Stomach (tissue), 8 donors: ENCODE measurements at regions not wholly inside any gene's neighbourhood (a gene's known extent, or its start where the extent isn't known, plus 50 kb on each side); places are given as distances from the start of the nearest gene placed in this dataset.

Source experiments
- DNase-seq, 2 donors: peaks; one replicate each; pipeline versions ENCODE4 v3.0.0 to v3.0.0-alpha.2; 2013 to 2019
- H3K27ac ChIP-seq, 5 donors: fragments of 200-600 bp in 4 of 5; sonication (generic) in 4 of 5; one replicate each; pipeline ENCODE4 v1.5.1; 2013 to 2019; ENCODE audit warnings: mild to moderate bottlenecking in 1 of 5, moderate library complexity in 1 of 5
- H3K27me3 ChIP-seq, 3 donors: fragments of 200-600 bp; sonication (generic); one replicate each; pipeline ENCODE4 v1.5.1; 2017 to 2019; ENCODE audit warnings: mixed run types in 1 of 3
- H3K36me3 ChIP-seq, 4 donors: fragments of 200-600 bp; sonication (generic); 1 replicate in 3 of 4; 2 replicates in 1 of 4; pipeline ENCODE4 v1.5.1; 2016 to 2019
- H3K4me1 ChIP-seq, 4 donors: fragments of 200-600 bp; sonication (generic); one replicate each; pipeline ENCODE4 v1.5.1; 2016 to 2019
- H3K4me3 ChIP-seq, 4 donors: fragments of 200-600 bp; sonication (generic) in 3 of 4; one replicate each; pipeline ENCODE4 v1.5.1; 2016 to 2019; ENCODE audit warnings: mild to moderate bottlenecking in 1 of 4
- H3K9me3 ChIP-seq, 4 donors: fragments of 200-600 bp; sonication (generic); one replicate each; pipeline ENCODE4 v1.5.1; 2016 to 2019
- EP300 ChIP-seq: sonication (generic); formaldehyde crosslinking; IDR thresholded peaks from one replicate; pipeline ENCODE4 v1.6.1; 2017; ENCODE audit warnings: antibody characterized with exemption
- POLR2A ChIP-seq, 4 donors: fragments of 450-650 bp; IDR thresholded peaks; one replicate each; pipeline ENCODE4 v1.6.1; 2016; ENCODE audit warnings: antibody characterized with exemption in 4 of 4, control low read depth in 2 of 4, mild to moderate bottlenecking in 1 of 4, moderate library complexity in 1 of 4
- POLR2AphosphoS5 ChIP-seq, 3 donors: sonication (generic); formaldehyde crosslinking; IDR thresholded peaks; one replicate each; pipeline ENCODE4 v1.6.1; 2016; ENCODE audit warnings: antibody characterized with exemption in 3 of 3
- WGBS, 5 donors: extraction: QIAGEN DNeasy Blood & Tissue Kit in 3 of 5; methylation state at CpG; one replicate each; pipeline versions ENCODE4 v1.1.5 to v1.1.7; 2013 to 2018; 5-methylcytosine and 5-hydroxymethylcytosine counted together
- intact Hi-C: fragments of 100-400 bp; cut with DNase I; formaldehyde crosslinking; loops from one replicate; pipeline ENCODE4 v1.15.1; 2023; ENCODE audit warnings: low total_unique reads
- TF ChIP-seq, protein P1 (sequence below), 7 experiments: fragments of 450-650 bp in 4 of 7; fragments of 200-600 bp in 3 of 7; sonication (generic) in 3 of 7; IDR thresholded peaks; one replicate each; pipeline ENCODE4 v1.5.1; 2016 to 2019; ENCODE audit warnings: antibody characterized with exemption in 7 of 7, control low read depth in 2 of 7, mild to moderate bottlenecking in 1 of 7
- donor health status: healthy with polysubstance abuse.
- donor health status: Bipolar disorder and iron deficiency.
- donor health status: healthy.

DNA sequence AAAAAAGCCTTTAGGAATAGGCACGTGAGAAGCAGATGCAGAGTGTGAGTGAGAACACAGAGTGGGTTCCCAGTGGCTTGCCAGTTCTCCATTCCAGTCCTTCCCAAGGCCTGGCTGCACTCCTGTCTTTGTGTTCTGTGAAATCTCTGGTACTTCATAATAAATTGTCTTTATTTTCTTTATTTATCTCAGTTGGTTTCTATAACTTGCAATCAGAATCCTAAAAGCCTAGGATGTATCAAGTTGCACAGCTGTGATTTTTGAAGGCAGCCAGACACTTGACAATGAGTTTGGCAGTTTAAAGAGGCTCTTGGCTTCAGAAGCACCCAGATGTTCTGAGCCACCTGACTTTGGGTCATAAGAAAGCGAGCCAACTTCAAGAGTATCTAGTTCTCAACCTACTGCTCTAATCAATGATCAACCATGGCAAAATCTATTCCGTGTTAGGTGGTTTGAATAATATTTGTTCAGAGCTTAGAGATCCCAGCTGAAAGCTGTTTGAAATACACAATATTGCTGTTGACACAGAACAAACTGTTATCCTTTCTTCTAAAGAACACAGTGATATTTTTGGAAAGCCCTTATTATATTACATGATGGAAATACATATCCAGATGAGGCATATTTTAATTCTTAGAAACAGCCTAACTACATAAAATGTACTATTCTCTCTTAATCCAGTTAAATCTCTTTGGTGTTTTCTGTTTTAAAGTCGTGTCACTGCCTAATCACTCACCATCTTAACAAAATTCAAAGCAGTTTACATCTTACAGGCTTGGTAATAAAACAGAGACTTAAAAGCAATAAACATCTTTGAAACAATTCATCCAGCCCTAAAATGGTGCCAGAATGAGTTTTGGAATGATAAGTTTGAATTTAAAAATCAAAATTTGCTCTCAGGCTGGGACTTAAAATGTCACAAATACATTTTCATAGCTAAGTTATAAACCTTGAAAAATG, 483.0 kb upstream of the NBEA start:
- no peaks in the 10 kb centered on the region for H3K9me3 ChIP-seq
- WGBS, 5 donors: 35 to 56% (median 51%) methylated on average over 4 of the region's 4 CpGs
- peak overlapping the region in 2 of 5 donors; percentile 14 to 30 for H3K27ac ChIP-seq
- no peaks in the 10 kb centered on the region for H3K36me3 ChIP-seq
- DNase-seq: peak in 1 of 2 donors; percentile 68
- no peak overlapping the region for H3K4me3 ChIP-seq
- TF ChIP-seq EP300 (no peak), POLR2AphosphoS5 (IDR thresholded peaks at IDR 0.05) (no peak), POLR2A (IDR thresholded peaks at IDR 0.05) (no peak)
- TF ChIP-seq, protein P1, sequence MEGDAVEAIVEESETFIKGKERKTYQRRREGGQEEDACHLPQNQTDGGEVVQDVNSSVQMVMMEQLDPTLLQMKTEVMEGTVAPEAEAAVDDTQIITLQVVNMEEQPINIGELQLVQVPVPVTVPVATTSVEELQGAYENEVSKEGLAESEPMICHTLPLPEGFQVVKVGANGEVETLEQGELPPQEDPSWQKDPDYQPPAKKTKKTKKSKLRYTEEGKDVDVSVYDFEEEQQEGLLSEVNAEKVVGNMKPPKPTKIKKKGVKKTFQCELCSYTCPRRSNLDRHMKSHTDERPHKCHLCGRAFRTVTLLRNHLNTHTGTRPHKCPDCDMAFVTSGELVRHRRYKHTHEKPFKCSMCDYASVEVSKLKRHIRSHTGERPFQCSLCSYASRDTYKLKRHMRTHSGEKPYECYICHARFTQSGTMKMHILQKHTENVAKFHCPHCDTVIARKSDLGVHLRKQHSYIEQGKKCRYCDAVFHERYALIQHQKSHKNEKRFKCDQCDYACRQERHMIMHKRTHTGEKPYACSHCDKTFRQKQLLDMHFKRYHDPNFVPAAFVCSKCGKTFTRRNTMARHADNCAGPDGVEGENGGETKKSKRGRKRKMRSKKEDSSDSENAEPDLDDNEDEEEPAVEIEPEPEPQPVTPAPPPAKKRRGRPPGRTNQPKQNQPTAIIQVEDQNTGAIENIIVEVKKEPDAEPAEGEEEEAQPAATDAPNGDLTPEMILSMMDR (IDR thresholded peaks at IDR 0.05): no peak
- peaks cover 4 to 21% (median 12%) of the 10 kb centered on the region in 4 donors for H3K4me1 ChIP-seq
- intact Hi-C loops: no loop called here
- no peaks in the 10 kb centered on the region for H3K27me3 ChIP-seq

DNA sequence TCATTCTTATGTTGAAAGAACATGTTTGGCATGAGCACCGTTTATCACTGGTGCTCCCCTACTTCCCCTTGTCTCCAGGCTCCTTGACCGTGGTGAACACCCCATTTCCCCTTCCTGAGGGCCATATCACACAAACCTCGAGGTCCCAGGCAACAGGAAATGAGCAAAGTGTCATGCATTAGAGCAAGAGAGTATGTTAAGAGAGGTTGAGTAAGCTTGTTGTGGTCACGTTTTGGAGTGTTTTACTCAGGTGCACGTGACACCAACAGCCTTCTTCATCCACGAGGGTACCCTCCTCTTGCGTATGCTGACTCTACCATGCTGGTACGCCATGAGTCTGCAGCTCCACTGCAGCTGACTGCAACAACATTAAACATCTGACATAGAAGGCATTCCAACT, 482.2 kb upstream of the NBEA start:
- TF ChIP-seq, protein P1 (IDR thresholded peaks at IDR 0.05): no peak
- DNase-seq: peak in 1 of 2 donors; percentile 28
- Histone ChIP-seq H3K36me3 (no peaks in the 10 kb centered on the region), H3K4me3 (no peak overlapping the region), H3K27me3 (no peaks in the 10 kb centered on the region), H3K27ac (peak overlapping the region in 1 of 5 donors; percentile 12), H3K4me1 (peaks cover 4 to 25% (median 13%) of the 10 kb centered on the region in 4 donors), H3K9me3 (no peaks in the 10 kb centered on the region)
- intact Hi-C loops: loop anchor here (10.0 kb wide), 1 partner anchor 85 kb away; no protein-coding TSS in a partner anchor
- WGBS, 5 donors: 48 to 68% (median 60%) methylated on average over 8 of the region's 8 CpGs

DNA sequence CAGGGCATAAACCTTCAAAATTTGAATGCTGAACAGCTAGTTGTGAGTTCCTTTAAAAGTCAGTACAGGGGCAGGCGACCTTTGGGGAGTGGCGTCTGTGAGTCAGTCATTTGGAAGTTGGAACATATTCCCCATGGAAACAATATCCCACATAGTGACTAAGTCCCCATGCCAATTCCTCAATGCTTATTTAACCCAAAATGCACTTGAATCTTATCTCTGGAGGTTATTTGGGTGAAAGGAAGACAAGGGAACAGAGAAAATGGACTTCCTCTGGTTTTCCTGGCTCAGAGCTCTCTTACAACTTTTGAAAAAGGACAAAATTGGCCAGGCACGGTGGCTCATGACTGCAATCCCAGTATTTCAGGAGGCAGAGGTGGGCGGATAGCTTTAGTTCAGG, 479.2 kb upstream of the NBEA start:
- WGBS, 5 donors: 65 to 69% (median 67%) methylated on average over 4 of the region's 4 CpGs
- intact Hi-C loops: loop anchor here (10.0 kb wide), 1 partner anchor 88 kb away; no protein-coding TSS in a partner anchor

DNA sequence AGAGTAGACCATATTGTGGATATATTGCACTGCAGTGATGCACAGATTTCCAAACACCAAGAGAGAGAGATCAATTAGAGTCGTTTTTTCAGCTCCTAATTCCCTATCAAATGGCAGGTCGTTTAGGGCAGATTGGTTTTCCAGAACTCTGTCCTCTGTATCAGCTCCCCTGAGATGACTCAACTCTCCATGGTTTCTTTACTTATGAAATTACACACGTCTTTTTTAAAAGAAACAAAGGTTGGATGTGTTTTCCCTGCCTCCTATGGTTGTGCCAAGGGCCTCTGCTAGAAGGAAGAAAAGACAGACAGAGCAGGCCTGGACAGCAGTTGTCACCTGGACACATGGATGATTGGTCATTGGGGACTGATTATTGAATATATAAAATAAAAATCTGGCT, 478.1 kb upstream of the NBEA start:
- intact Hi-C loops: loop anchor here (10.0 kb wide), 1 partner anchor 89 kb away; no protein-coding TSS in a partner anchor
- peak overlapping the region in 1 of 5 donors; percentile 2 for H3K27ac ChIP-seq
- no peak for TF ChIP-seq POLR2A (IDR thresholded peaks at IDR 0.05)
- 29 to 47% (median 38%) methylated on average over 3 of the region's 3 CpGs for WGBS, 5 donors
- H3K36me3 ChIP-seq: no peaks in the 10 kb centered on the region
- H3K9me3 ChIP-seq: no peaks in the 10 kb centered on the region
- H3K4me1 ChIP-seq: peaks cover 4 to 52% (median 24%) of the 10 kb centered on the region in 4 donors
- H3K4me3 ChIP-seq: no peak overlapping the region
- DNase-seq: peak in 1 of 2 donors; percentile 24
- H3K27me3 ChIP-seq: no peaks in the 10 kb centered on the region

More for the DNA sequence above, 479.2 kb upstream of the NBEA start:
- Histone ChIP-seq H3K27ac (no peak overlapping the region), H3K4me1 (peaks cover 4 to 44% (median 20%) of the 10 kb centered on the region in 4 donors), H3K27me3 (no peaks in the 10 kb centered on the region), H3K36me3 (no peaks in the 10 kb centered on the region), H3K4me3 (no peak overlapping the region), H3K9me3 (no peaks in the 10 kb centered on the region)
- peak; percentile 29 to 38 for DNase-seq
- TF ChIP-seq POLR2AphosphoS5 (IDR thresholded peaks at IDR 0.05) (peak in 2 of 3 donors; percentile 9 to 41), POLR2A (IDR thresholded peaks at IDR 0.05) (no peak), EP300 (no peak)
- TF ChIP-seq, protein P1 (IDR thresholded peaks at IDR 0.05): no peak
